ENCODE measurements at regions not wholly inside any gene's neighbourhood (a gene's known extent, or its start where the extent isn't known, plus 50 kb on each side); places are given as distances from the start of the nearest gene placed in this dataset.

GRCh38 chr10:3016016-3016415, 51.3 kb upstream of the PFKP start:
- no peak for DNase-seq

- DNase-seq: no peak
These were observed 52.4 kb upstream of the PFKP start for GRCh38 chr10:3014968-3015367.

- DNase-seq: no peak
These were observed 55.1 kb upstream of the PFKP start for GRCh38 chr10:3012223-3012622.

GRCh38 chr10:3010816-3011460, 56.4 kb upstream of the PFKP start:
- peak; percentile 63 for DNase-seq

- DNase-seq: no peak
These were observed 57.0 kb upstream of the PFKP start for GRCh38 chr10:3010334-3010733.

- DNase-seq: no peak
These were observed 58.0 kb upstream of the PFKP start for GRCh38 chr10:3009341-3009740.

- no peak for DNase-seq
These were observed 58.7 kb upstream of the PFKP start for GRCh38 chr10:3008518-3009195.

GRCh38 chr10:3006607-3007006, 60.7 kb upstream of the PFKP start:
- no peak for DNase-seq

- no peak for DNase-seq
These were observed 61.3 kb upstream of the PFKP start for GRCh38 chr10:3006093-3006492.

GRCh38 chr10:3002304-3002703, 65.0 kb upstream of the PFKP start:
- no peak for DNase-seq

- no peak for DNase-seq
These were observed 67.3 kb upstream of the PFKP start for GRCh38 chr10:3000048-3000447.

GRCh38 chr10:2994221-2994961, 73.0 kb upstream of the PFKP start:
- DNase-seq: no peak

- no peak for DNase-seq
These were observed 73.7 kb upstream of the PFKP start for GRCh38 chr10:2993636-2994035.

- DNase-seq: no peak
These were observed 74.7 kb upstream of the PFKP start for GRCh38 chr10:2992401-2993198.

- DNase-seq: no peak
These were observed 76.6 kb upstream of the PFKP start for GRCh38 chr10:2990764-2991163.

- DNase-seq: no peak
These were observed 77.9 kb upstream of the PFKP start for GRCh38 chr10:2989292-2989947.

GRCh38 chr10:2987185-2987768, 80.1 kb upstream of the PFKP start:
- DNase-seq: no peak

GRCh38 chr10:2986391-2986801, 81.0 kb upstream of the PFKP start:
- peak; percentile 50 for DNase-seq

GRCh38 chr10:2985729-2986232, 81.6 kb upstream of the PFKP start:
- DNase-seq: no peak

- no peak for DNase-seq
These were observed 82.7 kb upstream of the PFKP start for GRCh38 chr10:2984682-2985081.

- no peak for DNase-seq
These were observed 85.2 kb upstream of the PFKP start for GRCh38 chr10:2982146-2982545.

GRCh38 chr10:2981361-2981801, 86.0 kb upstream of the PFKP start:
- no peak for DNase-seq

Measured in NCI-H2171 treated with DMSO at 0.1 percent for 48 hours (cell line).